ENCODE measurements at regions not wholly inside any gene's neighbourhood (a gene's known extent, or its start where the extent isn't known, plus 50 kb on each side); places are given as distances from the start of the nearest gene placed in this dataset.
A peak's percentile ranks its signal among the peaks of the same experiment; 100 is the strongest.

- Histone ChIP-seq H3K9me3 (no peaks in the 10 kb centered on the region), H3K4me1 (peaks cover 0 to 4% of the 10 kb centered on the region in 2 donors), H3K4me3 (no peak overlapping the region), H3K36me3 (no peaks in the 10 kb centered on the region), H3K27me3 (no peaks in the 10 kb centered on the region), H3K27ac (no peak overlapping the region)
- DNase-seq (ENCODE audit: low spot score in 2 of 2), result no peak
- no peak for TF ChIP-seq CTCF (IDR thresholded peaks at IDR 0.05)
- intact Hi-C loops (cut with DNase I), result no loop called here
Observed at GRCh38 chr3:102063572-102063971, 214.3 kb downstream of the NFKBIZ start.

- Histone ChIP-seq H3K27ac (no peak overlapping the region), H3K36me3 (no peaks in the 10 kb centered on the region), H3K27me3 (no peaks in the 10 kb centered on the region), H3K4me1 (peaks cover 0 to 13% of the 10 kb centered on the region in 2 donors), H3K9me3 (no peaks in the 10 kb centered on the region), H3K4me3 (no peak overlapping the region)
- no peak for TF ChIP-seq CTCF (IDR thresholded peaks at IDR 0.05)
- intact Hi-C loops (cut with DNase I), result no loop called here
- DNase-seq (ENCODE audit: low spot score in 2 of 2), result no peak
Observed at GRCh38 chr3:102066470-102066869, 217.2 kb downstream of the NFKBIZ start.

- Histone ChIP-seq H3K4me1 (peaks cover 0 to 13% of the 10 kb centered on the region in 2 donors), H3K36me3 (no peaks in the 10 kb centered on the region), H3K4me3 (no peak overlapping the region), H3K27ac (no peak overlapping the region), H3K9me3 (no peaks in the 10 kb centered on the region), H3K27me3 (no peaks in the 10 kb centered on the region)
- DNase-seq (ENCODE audit: low spot score in 2 of 2), result no peak
- intact Hi-C loops (cut with DNase I), result no loop called here
- no peak for TF ChIP-seq CTCF (IDR thresholded peaks at IDR 0.05)
Observed at GRCh38 chr3:102068327-102068726, 219.0 kb downstream of the NFKBIZ start.

- H3K36me3 ChIP-seq, result no peaks in the 10 kb centered on the region
- intact Hi-C loops (cut with DNase I), result no loop called here
- H3K9me3 ChIP-seq, result no peaks in the 10 kb centered on the region
- TF ChIP-seq CTCF (IDR thresholded peaks at IDR 0.05), result no peak
- no peak overlapping the region for H3K4me3 ChIP-seq
- H3K27ac ChIP-seq, result peak overlapping the region in 1 of 2 donors; percentile 4
- no peaks in the 10 kb centered on the region for H3K27me3 ChIP-seq
- H3K4me1 ChIP-seq, result peaks cover 0 to 13% of the 10 kb centered on the region in 2 donors
- no peak for DNase-seq (ENCODE audit: low spot score in 2 of 2)
Observed at GRCh38 chr3:102068736-102069135, 219.4 kb downstream of the NFKBIZ start.

- H3K27me3 ChIP-seq, result no peaks in the 10 kb centered on the region
- TF ChIP-seq CTCF (IDR thresholded peaks at IDR 0.05), result no peak
- H3K4me1 ChIP-seq, result peaks cover 0 to 13% of the 10 kb centered on the region in 2 donors
- no peak overlapping the region for H3K4me3 ChIP-seq
- no peaks in the 10 kb centered on the region for H3K36me3 ChIP-seq
- no peaks in the 10 kb centered on the region for H3K9me3 ChIP-seq
- no peak for DNase-seq (ENCODE audit: low spot score in 2 of 2)
- H3K27ac ChIP-seq, result peak overlapping the region in 1 of 2 donors; percentile 4
- intact Hi-C loops (cut with DNase I), result no loop called here
Observed at GRCh38 chr3:102069211-102069662, 219.9 kb downstream of the NFKBIZ start.

- Histone ChIP-seq H3K36me3 (no peaks in the 10 kb centered on the region), H3K9me3 (no peaks in the 10 kb centered on the region), H3K27me3 (no peaks in the 10 kb centered on the region), H3K27ac (no peak overlapping the region), H3K4me3 (no peak overlapping the region), H3K4me1 (no peaks in the 10 kb centered on the region)
- DNase-seq (ENCODE audit: low spot score in 2 of 2), result no peak
- TF ChIP-seq CTCF (IDR thresholded peaks at IDR 0.05), result no peak
- intact Hi-C loops (cut with DNase I), result no loop called here
Observed at GRCh38 chr3:102074946-102075345, 225.6 kb downstream of the NFKBIZ start.

Data from ascending aorta (tissue), 2 donors.